ENCODE measurements at regions not wholly inside any gene's neighbourhood (a gene's known extent, or its start where the extent isn't known, plus 50 kb on each side); places are given as distances from the start of the nearest gene placed in this dataset.
"Not testable (repeated sequence)": the region's sequence is repeated elsewhere in the genome, so short reads cannot be mapped to it uniquely, and the experiment has no call there.

GRCh38 chr12:61290473-61290872 is 969.7 kb upstream of the USP15 start:
- no peak for DNase-seq (ENCODE audit: low spot score)

GRCh38 chr12:61291647-61292046 is 968.6 kb upstream of the USP15 start:
- no peak for DNase-seq (ENCODE audit: low spot score)

GRCh38 chr12:61294011-61294410 is 966.2 kb upstream of the USP15 start:
- DNase-seq (ENCODE audit: low spot score), result not testable (repeated sequence)

GRCh38 chr12:61301817-61302216 is 958.4 kb upstream of the USP15 start:
- DNase-seq (ENCODE audit: low spot score), result no peak

- no peak for DNase-seq (ENCODE audit: low spot score)
These were observed 957.9 kb upstream of the USP15 start for GRCh38 chr12:61302282-61302681.

- no peak for DNase-seq (ENCODE audit: low spot score)
These were observed 952.0 kb upstream of the USP15 start for GRCh38 chr12:61308220-61308619.

GRCh38 chr12:61311413-61311812 is 948.8 kb upstream of the USP15 start:
- no peak for DNase-seq (ENCODE audit: low spot score)

- DNase-seq (ENCODE audit: low spot score), result no peak
These were observed 911.3 kb upstream of the USP15 start for GRCh38 chr12:61348871-61349270.

- no peak for DNase-seq (ENCODE audit: low spot score)
These were observed 905.1 kb upstream of the USP15 start for GRCh38 chr12:61355105-61355504.

- DNase-seq (ENCODE audit: low spot score), result no peak
These were observed 903.7 kb upstream of the USP15 start for GRCh38 chr12:61356485-61356884.

- DNase-seq (ENCODE audit: low spot score), result no peak
These were observed 902.7 kb upstream of the USP15 start for GRCh38 chr12:61357496-61357895.

- no peak for DNase-seq (ENCODE audit: low spot score)
These were observed 898.2 kb upstream of the USP15 start for GRCh38 chr12:61362037-61362436.

GRCh38 chr12:61365001-61365400 is 895.2 kb upstream of the USP15 start:
- DNase-seq (ENCODE audit: low spot score), result no peak

GRCh38 chr12:61367281-61367785 is 892.9 kb upstream of the USP15 start:
- DNase-seq (ENCODE audit: low spot score), result no peak

- no peak for DNase-seq (ENCODE audit: low spot score)
These were observed 890.8 kb upstream of the USP15 start for GRCh38 chr12:61369241-61369910.

- no peak for DNase-seq (ENCODE audit: low spot score)
These were observed 875.7 kb upstream of the USP15 start for GRCh38 chr12:61384511-61384910.

- no peak for DNase-seq (ENCODE audit: low spot score)
These were observed 874.4 kb upstream of the USP15 start for GRCh38 chr12:61385771-61386170.

- DNase-seq (ENCODE audit: low spot score), result no peak
These were observed 862.5 kb upstream of the USP15 start for GRCh38 chr12:61397668-61398067.

- DNase-seq (ENCODE audit: low spot score), result no peak
These were observed 848.0 kb upstream of the USP15 start for GRCh38 chr12:61412201-61412600.

GRCh38 chr12:61414470-61414869 is 845.7 kb upstream of the USP15 start:
- no peak for DNase-seq (ENCODE audit: low spot score)

- no peak for DNase-seq (ENCODE audit: low spot score)
These were observed 837.4 kb upstream of the USP15 start for GRCh38 chr12:61422786-61423185.

GRCh38 chr12:61452076-61452475 is 808.1 kb upstream of the USP15 start:
- DNase-seq (ENCODE audit: low spot score), result no peak

- no peak for DNase-seq (ENCODE audit: low spot score)
These were observed 772.5 kb upstream of the USP15 start for GRCh38 chr12:61487728-61488127.

All from HuH-7 (cell line).